ENCODE measurements at regions not wholly inside any gene's neighbourhood (a gene's known extent, or its start where the extent isn't known, plus 50 kb on each side); places are given as distances from the start of the nearest gene placed in this dataset.

DNA sequence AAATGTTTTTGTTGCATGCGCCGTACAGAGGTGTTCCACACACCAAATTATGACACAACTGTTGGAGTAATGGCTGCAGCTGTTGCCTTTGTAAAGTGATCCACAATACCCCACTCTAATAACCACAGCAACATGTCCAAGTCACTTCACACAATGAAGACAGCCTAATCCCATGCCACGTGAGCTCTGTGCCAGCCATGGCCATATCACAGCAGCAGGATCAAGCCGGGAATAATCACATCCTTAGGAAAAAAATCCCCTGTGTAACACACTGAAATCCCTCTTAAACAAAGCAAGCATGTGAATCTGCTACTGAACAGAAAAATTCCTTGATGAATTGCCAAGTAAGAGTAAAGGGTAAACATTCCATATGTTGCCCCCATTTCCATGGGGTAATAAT, 179.5 kb upstream of the PARD3B start:
- TF ChIP-seq, protein P1, sequence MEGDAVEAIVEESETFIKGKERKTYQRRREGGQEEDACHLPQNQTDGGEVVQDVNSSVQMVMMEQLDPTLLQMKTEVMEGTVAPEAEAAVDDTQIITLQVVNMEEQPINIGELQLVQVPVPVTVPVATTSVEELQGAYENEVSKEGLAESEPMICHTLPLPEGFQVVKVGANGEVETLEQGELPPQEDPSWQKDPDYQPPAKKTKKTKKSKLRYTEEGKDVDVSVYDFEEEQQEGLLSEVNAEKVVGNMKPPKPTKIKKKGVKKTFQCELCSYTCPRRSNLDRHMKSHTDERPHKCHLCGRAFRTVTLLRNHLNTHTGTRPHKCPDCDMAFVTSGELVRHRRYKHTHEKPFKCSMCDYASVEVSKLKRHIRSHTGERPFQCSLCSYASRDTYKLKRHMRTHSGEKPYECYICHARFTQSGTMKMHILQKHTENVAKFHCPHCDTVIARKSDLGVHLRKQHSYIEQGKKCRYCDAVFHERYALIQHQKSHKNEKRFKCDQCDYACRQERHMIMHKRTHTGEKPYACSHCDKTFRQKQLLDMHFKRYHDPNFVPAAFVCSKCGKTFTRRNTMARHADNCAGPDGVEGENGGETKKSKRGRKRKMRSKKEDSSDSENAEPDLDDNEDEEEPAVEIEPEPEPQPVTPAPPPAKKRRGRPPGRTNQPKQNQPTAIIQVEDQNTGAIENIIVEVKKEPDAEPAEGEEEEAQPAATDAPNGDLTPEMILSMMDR (IDR thresholded peaks at IDR 0.05; ENCODE audit: insufficient read depth, low read depth, low read length) = no peak
- no peak for TF ChIP-seq EZH2 (IDR thresholded peaks at IDR 0.05; ENCODE audit: insufficient read depth, low read length)
